DMS 273 treated with DMSO at 0.1 percent for 48 hours (cell line): ENCODE measurements at regions not wholly inside any gene's neighbourhood (a gene's known extent, or its start where the extent isn't known, plus 50 kb on each side); places are given as distances from the start of the nearest gene placed in this dataset.
A peak's percentile ranks its signal among the peaks of the same experiment; 100 is the strongest.

ENCODE experiments used
- DNase-seq: peaks from one replicate; lab custom pipeline; 2025; lab: John Stamatoyannopoulos, UW

- DNase-seq = no peak
Measured at GRCh38 chr5:108649106-108649505, 98.6 kb upstream of the FER start.

GRCh38 chr5:108642170-108642906 is 105.4 kb upstream of the FER start:
- DNase-seq = peak; percentile 35

- no peak for DNase-seq
Measured at GRCh38 chr5:108641596-108641995, 106.1 kb upstream of the FER start.

GRCh38 chr5:108639366-108639765 is 108.3 kb upstream of the FER start:
- no peak for DNase-seq

- no peak for DNase-seq
Measured at GRCh38 chr5:108638021-108638420, 109.7 kb upstream of the FER start.

GRCh38 chr5:108637134-108637533 is 110.6 kb upstream of the FER start:
- DNase-seq = no peak

GRCh38 chr5:108636135-108636853 is 111.4 kb upstream of the FER start:
- no peak for DNase-seq

- no peak for DNase-seq
Measured at GRCh38 chr5:108634617-108635288, 112.9 kb upstream of the FER start.

- DNase-seq = no peak
Measured at GRCh38 chr5:108634010-108634616, 113.6 kb upstream of the FER start.

- DNase-seq = peak; percentile 4
Measured at GRCh38 chr5:108629779-108630528, 117.7 kb upstream of the FER start.

GRCh38 chr5:108625654-108626053 is 122.0 kb upstream of the FER start:
- DNase-seq = no peak

- no peak for DNase-seq
Measured at GRCh38 chr5:108623826-108624225, 123.9 kb upstream of the FER start.

GRCh38 chr5:108620516-108620915 is 127.2 kb upstream of the FER start:
- DNase-seq = no peak

- DNase-seq = no peak
Measured at GRCh38 chr5:108619815-108620214, 127.9 kb upstream of the FER start.

GRCh38 chr5:108617467-108618435 is 129.9 kb upstream of the FER start:
- DNase-seq = no peak

- DNase-seq = peak; percentile 31
Measured at GRCh38 chr5:108615216-108615615, 132.5 kb upstream of the FER start.

- DNase-seq = no peak
Measured at GRCh38 chr5:108607421-108607820, 140.3 kb upstream of the FER start.

GRCh38 chr5:108606185-108606584 is 141.5 kb upstream of the FER start:
- DNase-seq = no peak

- no peak for DNase-seq
Measured at GRCh38 chr5:108602830-108603229, 144.9 kb upstream of the FER start.

- DNase-seq = no peak
Measured at GRCh38 chr5:108590799-108591198, 156.9 kb upstream of the FER start.

- no peak for DNase-seq
Measured at GRCh38 chr5:108588323-108588722, 159.4 kb upstream of the FER start.
